ENCODE measurements at regions not wholly inside any gene's neighbourhood (a gene's known extent, or its start where the extent isn't known, plus 50 kb on each side); places are given as distances from the start of the nearest gene placed in this dataset.

DNA sequence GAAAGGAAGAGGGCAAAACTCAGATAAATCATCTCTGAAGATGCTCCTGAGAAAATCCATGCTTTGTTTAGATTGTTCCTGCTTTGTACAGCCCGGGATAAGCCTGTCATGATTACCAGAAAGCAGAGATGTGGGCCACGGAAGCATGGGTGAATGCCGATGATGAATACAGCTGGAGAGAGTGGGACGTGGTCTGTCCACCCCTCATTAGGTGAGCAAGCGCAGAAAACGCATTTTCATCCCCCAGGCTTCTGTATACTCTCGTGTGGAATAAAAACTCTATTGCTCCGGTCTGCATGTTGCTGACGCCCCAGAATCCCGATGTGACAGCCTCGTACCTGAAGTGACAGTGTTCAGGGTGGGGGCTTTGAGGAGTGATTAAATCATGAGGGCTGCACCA, 52.0 kb upstream of the SALL3 start:
- TF ChIP-seq, protein P1, sequence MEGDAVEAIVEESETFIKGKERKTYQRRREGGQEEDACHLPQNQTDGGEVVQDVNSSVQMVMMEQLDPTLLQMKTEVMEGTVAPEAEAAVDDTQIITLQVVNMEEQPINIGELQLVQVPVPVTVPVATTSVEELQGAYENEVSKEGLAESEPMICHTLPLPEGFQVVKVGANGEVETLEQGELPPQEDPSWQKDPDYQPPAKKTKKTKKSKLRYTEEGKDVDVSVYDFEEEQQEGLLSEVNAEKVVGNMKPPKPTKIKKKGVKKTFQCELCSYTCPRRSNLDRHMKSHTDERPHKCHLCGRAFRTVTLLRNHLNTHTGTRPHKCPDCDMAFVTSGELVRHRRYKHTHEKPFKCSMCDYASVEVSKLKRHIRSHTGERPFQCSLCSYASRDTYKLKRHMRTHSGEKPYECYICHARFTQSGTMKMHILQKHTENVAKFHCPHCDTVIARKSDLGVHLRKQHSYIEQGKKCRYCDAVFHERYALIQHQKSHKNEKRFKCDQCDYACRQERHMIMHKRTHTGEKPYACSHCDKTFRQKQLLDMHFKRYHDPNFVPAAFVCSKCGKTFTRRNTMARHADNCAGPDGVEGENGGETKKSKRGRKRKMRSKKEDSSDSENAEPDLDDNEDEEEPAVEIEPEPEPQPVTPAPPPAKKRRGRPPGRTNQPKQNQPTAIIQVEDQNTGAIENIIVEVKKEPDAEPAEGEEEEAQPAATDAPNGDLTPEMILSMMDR (optimal IDR thresholded peaks at IDR 0.05 in 1 of 3, IDR thresholded peaks at IDR 0.05 in 1 of 3, conservative IDR thresholded peaks at IDR 0.05 in 1 of 3; ENCODE audit: extremely low read depth in 1 of 3, insufficient read depth in 2 of 3, low read length in 3 of 3) = no peak
- TF ChIP-seq EZH2 (IDR thresholded peaks at IDR 0.05; ENCODE audit: low read length) = no peak

All from keratinocyte (primary cell).